H4 (cell line): ENCODE measurements at regions not wholly inside any gene's neighbourhood (a gene's known extent, or its start where the extent isn't known, plus 50 kb on each side); places are given as distances from the start of the nearest gene placed in this dataset.

Experiments used
- DNase-seq: peaks from one replicate; pipeline ENCODE4 v3.0.0-alpha.2; 2015; ENCODE audit warnings: low spot score

DNA sequence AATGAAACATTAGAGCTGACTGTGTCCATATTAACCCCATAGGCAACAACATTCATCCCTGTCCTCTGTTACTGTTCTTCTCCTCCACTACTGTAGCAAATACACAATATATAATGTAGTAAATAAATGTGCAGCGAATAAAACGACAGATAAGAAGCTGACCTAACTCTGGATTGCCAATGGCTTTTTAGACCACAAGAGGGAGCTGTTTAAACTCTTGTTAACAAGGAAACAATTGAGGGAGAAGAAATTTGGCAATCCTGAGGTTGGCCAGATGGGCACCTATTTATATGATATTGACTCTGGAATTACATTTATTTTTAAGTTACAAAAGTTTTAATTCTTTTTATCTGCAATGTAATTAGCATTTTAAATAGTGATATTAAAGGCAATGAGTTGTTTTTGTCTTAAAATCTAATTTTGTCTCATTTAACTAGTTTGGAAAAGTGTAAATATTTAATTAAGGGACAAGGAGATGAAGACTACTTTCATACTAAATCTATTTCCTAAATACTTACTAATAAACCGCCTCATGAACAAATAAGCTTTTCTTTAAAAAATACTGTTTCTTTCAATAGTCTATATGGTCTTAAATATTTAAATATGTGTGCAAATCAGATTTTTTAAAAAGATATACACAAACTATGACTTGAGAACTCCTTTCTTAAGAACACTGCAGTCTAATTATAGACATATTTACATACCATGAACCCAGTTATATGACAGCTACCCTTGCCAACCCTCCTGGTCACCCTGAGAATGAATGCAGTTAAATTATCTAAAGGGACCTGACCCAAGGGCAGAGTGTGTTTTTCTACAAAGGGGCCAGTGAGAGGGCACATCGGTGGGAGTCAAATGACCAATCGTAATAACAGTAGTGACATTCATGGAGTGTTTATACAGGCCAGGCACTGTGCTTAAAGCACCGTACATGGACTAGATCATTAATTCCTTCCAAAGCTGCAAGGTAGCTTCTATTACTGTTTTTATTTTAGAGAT, 52.9 kb upstream of the HPF1 start:
- peak; percentile 74 for DNase-seq

DNA sequence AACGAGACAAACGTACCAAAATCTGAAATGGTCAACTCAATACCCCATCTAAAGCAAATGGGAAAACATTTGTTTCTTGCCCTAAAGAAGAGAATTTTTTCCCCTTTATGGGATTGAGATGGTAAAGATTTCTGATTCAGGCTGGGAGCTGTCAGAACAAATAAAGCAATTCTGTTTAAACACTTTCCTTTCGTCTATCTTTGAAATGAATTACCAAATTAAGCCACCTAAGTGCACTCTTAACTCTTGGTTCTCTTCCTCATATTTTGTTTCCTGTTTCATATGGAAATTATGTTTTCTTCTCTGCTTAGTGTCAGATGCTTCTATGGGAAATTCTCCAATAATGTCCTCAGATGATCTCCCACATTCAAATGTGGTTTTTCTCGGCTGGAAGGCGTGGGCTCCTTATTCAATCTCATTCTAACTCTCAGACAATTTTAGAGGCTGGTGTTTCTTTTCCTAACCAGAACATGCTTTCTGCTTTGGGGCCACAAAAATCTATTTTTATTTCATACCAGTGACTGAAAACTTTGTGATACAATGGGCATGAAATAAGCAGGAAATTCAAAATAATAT, 50.3 kb upstream of the HPF1 start:
- no peak for DNase-seq
